Ecto neural progenitor cell (in vitro differentiated cells): ENCODE measurements at regions not wholly inside any gene's neighbourhood (a gene's known extent, or its start where the extent isn't known, plus 50 kb on each side); places are given as distances from the start of the nearest gene placed in this dataset.
"Not testable (repeated sequence)": the region's sequence is repeated elsewhere in the genome, so short reads cannot be mapped to it uniquely, and the experiment has no call there.

ENCODE experiments used
- DNase-seq: peaks from one replicate; pipeline ENCODE4 v3.0.0-alpha.2; 2018; ENCODE audit warnings: low spot score

DNA sequence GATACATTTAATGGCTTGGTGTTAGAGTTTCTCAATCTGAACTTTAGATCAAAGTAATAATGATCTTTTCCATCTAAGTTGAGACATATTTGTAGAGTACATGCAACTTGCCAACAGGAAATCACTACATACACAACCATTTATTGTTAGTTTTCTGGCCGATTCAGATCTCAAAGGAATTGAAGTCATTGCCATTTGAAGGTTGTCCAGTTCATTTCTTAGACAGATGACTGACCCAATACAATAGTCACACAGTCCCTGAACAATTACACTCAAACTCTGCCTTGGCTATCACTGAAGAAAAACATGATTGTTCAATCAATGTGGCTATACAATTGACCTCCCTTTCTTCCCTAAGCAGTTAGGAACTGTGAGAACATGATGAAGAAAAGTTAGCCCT lies 753.2 kb upstream of the RIOK2 start:
- DNase-seq = no peak

DNA sequence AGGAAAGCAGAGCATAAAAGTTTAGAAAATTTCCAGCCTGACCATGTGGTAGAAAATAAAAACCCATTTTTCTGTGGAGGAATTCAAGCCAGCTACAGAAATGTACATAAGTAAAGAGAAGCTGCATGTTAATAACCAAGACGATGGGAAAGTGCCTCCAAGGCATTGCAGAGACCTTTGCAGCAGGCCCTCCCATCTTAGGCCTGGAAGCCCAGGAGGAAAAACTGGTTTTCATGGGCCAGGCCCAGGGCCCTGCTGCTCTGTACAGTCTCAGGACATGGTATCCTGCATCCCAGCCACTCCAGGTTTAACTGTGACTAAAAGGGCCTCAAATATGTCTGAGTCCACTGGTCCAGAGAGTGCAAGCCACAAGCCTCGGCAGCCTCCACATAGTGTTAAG lies 754.8 kb upstream of the RIOK2 start:
- DNase-seq = no peak

DNA sequence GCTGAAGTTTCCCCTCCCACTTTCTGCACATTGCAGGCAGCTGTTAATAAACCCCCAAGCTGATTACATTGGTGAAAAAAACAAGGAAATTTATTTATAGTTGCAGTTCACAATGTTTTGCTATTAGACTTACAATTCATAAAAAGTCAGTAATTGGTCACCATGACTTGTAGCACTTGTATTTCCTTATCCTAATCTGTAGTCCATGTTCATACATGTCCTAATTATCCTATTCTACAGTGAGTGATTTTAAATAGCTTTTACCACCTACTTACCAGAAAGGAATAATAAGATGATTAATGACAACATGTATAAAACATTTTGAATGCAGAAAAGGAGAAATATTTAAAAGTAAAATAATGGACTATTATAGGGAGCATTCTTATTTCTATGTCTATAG lies 760.0 kb upstream of the RIOK2 start:
- DNase-seq = no peak

DNA sequence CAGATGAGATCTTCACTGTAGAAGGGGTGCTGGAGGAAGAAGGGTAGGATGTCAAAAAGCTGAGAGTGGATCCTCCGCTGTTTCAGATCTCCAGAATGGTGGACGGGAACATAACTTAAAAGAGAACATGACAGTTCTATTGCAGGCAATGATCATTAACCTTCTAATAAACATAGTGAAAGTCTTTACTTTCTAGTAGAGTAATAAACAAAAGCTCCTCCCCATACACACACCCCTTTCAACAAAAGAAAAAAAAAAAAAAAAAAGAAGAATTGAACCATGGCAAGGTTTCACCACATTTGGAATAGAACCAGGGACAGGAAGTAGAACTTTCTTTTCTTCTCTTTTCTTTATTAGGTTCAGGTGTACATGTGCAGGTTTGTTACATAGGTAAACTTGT lies 768.1 kb upstream of the RIOK2 start:
- DNase-seq = no peak

DNA sequence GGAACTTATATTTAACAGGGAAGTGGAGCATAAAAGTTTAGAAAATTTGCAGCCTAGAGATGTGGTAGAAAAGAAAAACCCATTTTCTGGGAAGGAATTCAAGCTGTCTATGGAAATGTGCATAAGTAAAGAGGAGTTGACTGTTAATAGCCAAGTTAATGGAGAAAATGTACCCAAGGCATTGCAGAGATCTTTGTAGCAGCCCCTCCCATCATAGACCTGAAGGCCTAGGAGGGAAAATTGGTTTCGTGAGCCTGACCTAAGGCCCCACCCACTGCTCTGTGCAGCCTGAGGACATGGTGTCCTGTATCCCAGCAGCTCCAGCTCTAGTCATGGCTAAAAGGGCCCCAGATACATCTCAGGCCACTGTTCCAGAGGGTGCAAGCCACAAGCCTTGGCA lies 772.4 kb upstream of the RIOK2 start:
- no peak for DNase-seq

DNA sequence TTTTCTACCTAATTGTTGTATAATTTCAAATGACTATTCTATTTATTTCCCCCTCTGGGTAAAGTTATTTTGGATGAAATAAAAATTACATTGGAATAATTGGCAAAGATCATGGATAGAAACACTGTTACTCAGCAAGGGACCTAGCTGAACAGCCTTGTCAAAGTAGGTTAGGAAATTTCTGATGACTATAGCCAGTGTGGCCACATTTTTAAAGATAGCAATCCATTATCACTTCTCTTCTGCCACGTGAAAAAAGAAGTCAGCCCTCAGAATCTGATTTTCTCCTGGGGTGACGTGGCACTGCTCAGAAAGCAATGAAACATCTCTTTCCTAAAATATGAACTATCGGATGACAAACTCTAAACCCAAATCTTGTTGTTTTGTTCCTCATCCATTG lies 784.2 kb upstream of the RIOK2 start:
- DNase-seq = no peak

DNA sequence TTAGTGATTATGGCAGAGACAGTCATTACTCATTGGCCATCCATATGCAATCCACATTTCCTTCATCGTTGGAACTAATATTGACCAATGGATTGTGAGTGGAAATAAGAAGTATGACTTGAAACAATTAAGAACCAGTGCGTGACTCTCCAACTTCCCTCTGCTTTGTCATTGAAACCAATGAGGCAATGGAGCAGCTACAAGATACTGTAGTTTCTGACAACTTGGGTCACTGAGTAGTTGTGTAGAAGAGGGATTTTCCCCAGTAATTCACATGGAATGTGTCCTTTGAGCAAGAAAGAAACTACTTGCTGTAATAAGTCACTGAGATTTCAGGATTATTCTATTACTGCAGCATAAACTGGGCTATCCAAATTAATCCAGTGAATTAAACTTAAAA lies 785.3 kb upstream of the RIOK2 start:
- DNase-seq = no peak

DNA sequence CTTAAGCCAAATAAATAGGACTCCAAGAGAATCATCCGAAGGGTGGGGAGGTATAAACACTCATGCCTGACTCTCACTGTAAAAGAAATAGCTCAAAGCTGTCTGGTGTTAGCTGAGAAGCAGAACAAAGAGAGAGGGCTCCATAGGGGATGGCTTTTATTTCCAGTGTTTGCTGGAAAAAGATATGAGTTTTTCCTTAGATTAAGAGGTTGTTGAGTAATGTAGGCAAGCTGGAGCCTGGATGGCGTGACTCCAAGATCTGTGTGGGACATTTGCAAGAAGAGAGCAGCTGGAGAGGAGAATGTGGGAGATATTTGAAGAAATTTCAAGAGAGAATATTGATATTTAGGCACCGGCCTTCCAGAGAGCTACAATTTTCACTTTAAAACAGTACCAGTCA lies 793.7 kb upstream of the RGMB start:
- no peak for DNase-seq

DNA sequence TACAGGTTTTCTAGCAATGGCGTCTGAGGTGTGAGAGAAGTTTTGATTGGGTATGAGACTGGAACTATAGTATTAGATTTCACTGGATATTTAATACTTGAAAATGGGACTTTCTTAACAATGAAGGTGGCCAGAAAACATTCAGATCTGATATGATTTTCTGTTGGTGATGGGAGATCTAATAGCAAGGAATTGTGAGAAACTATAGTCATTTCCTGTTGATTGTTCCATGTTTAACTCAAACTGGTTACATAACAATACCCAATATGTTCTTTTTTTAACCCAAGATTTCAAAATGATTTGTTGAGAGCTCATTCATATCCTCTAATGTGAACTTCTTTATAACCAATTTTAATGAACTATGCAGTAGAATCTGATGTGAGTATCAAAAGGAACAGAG lies 793.2 kb upstream of the RGMB start:
- DNase-seq = no peak

DNA sequence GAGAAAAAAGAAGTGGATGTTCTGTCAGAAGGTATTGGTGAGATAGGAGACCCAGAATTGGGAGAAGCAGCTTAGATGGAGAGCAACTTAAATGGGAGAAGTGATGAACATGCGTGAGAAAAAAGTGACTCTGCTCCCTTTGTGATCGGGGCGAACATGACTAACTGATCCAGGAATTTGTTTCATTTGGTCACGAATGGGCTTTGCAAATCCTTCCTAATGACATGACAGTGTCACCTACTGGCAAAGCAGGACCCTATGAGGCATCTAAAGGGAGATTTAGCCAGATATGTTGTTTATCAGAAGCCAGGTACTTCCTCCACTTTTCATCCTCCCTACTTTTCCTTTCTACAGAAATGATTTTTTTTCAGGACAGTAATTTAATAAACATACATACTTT lies 787.4 kb upstream of the RGMB start:
- DNase-seq = no peak

DNA sequence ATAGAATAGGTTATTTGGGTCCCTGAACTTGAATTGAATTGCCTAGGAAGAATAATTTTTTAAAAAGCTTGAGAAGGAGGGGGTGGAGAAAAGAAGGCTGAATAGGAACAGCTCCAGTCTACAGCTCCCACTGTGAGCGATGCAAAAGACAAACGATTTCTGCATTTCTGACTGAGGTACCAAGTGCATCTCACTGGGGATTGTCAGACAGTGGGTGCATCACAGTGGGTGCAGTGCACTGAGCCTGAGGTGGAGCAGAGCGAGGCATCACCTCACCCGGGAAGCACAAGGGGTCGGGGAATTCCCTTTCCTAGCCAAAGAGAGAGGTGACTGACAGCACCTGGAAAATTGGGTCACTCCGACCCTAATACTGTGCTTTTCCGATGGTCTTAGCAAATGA lies 782.2 kb upstream of the RGMB start:
- DNase-seq = no peak

DNA sequence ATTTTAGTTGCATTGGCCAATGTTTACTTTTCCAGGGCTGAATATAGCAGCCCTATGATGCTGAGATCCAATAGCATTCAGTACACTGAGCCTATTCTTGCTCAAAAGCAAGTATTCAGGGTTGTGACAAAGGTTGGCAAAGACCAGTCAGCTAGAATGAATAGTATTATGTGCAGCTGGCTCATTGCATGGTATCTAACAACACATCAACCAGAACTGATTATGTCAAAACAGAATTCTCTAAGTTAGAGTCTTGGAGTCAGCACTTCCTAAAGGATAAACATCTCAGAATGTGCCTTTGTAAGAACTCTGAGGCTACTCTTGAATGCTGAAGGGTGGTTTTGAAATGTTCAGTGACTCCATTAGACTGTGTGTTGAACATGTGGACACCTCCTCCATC lies 774.5 kb upstream of the RGMB start:
- DNase-seq = no peak

DNA sequence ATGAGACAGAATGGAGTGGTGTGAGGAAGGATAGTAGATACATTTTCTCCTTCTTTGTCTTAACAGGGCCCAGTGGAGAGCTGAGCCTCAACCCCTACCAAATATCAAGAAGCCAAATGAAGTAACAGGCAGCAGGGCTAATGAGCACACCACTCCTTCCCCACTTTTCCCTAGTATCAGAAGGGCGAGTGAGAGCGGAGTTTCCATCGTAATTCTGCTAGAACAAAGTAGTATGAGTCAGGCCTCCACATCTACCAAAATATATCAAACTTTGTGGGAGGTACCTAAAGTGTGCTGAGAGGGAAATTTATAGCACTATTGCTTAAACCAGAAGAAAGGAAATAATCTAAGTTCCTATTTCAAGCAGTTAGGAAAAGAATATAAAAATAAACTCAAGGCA lies 769.0 kb upstream of the RGMB start:
- DNase-seq = no peak

DNA sequence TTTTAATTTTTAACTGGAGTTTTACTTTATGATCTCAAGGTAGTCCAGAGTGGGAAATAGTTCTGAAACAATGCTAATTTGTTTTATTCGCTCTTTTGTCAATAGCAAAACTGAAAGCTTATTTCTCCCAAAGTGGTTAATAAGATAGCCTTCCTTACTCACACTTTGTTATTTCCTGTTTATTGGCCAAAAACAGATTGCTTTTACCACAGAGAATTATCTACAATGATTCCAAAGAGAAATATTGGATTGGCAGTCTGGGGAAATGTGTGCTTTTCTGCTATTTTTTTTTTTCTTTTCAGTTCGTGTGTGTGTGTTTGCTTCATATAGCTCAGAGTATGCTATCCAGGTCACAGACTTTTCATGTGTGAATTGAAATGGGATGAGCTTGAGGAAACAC lies 756.7 kb upstream of the RGMB start:
- DNase-seq = no peak

DNA sequence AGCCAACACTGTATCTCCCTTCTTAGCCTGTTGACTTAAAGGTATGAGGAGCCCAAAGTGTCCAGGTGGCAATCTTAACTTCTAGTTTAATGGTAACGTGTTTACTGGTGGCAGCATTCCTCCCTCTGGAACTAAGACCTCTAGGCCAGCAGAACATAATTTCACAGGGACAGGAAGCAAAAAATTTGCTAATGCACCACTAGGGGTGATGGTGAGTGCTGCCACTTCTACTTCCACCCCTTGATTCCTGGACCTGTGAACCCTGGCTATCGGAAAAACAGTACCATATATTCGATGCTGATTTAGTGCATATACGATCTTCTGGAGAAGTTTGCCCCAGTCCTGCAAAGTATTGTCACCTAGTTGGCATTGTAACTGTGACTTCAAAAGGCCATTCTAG lies 743.2 kb upstream of the RGMB start:
- DNase-seq = not testable (repeated sequence)

DNA sequence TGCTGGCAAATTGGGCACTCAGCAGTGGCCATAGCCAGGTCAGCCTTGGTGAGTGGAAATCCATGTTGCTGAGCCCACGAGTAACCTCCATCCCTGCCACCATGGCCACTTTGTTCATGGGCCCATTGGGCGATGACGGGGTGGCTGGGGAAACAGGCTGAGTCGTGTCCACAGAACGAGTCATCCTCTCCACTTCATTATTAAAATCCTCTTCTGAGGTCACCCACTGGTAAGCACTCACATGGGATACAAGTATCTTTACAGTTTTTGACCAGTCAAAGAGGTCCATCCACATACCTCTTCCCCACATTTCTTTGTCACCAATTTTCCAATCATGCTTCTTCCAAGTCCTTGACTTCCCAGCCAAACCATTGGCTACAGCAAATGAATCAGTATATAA lies 742.4 kb upstream of the RGMB start:
- DNase-seq = not testable (repeated sequence)

DNA sequence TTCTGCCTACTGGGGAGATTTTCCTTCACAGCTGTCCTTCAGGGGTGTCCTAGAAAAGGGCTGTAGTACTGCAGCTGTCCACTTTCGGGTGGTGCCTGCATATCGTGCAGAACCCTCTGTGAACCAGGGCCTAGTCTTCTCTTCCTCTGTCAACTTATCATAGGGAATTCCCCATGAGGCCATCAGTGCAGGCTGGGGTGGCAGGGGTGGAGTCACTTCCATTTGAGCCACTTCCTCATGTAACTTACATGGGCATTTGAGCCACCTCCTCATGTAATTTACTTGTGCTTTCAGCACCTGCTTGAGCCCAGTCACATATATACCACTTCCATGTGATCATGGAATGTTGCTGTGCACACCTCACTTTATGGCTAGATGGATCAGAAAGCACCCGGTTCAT lies 742.0 kb upstream of the RGMB start:
- no peak for DNase-seq

DNA sequence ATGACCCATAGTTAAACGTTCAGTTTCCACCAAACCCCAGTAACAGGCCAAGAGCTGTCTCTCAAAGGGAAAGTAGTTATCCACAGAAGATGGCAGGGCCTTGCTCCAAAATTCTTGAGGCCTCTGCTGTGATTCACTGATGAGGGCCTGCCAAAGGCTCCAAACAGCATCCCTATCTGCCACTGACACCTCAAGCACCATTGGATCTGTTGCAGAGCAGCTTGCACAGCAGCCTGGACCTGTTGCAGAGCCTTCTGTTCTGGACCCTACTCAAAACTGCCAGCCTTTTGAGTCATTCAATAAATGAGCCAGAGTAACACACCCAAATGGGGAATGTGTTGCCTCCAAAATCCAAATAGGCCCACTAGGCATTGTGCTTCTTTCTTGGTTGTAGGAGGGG lies 741.5 kb upstream of the RGMB start:
- no peak for DNase-seq

DNA sequence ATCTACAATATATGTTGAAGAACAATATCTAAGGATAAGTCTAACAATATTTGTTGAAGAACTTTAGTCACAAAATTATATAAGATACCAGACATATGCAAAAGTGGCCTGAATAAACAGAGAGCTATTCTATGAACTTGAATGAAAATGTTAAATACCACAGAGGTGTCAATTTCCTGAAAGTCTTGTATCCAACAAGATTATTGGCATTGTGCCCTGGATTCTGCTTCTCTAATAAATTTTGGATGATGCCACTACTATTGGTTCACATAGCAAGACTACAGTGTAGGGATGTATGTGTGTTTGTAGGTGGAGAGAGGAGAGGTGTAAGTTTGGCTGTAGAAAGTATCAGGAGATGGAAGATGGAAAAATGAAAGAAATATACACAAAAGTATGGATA lies 731.8 kb upstream of the RGMB start:
- DNase-seq = no peak

DNA sequence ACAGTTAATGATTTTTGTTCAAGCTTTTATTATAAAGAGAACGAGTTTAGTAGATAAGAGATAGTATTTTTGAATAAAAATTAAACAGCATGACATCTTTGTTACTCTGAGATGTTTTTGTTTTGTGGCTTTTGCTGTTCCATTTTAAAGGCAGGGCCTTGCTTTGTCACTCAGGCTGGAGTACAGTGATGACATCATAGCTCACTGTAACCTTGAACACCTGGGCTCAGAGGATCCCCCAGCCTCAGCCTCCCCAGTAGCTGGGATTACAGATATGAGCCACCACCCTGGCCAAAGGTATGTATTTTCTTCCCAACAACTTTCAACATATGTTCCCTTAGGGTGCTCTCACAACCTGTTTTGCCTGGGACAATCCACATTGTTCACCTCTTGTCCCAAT lies 730.9 kb upstream of the RGMB start:
- DNase-seq = no peak

DNA sequence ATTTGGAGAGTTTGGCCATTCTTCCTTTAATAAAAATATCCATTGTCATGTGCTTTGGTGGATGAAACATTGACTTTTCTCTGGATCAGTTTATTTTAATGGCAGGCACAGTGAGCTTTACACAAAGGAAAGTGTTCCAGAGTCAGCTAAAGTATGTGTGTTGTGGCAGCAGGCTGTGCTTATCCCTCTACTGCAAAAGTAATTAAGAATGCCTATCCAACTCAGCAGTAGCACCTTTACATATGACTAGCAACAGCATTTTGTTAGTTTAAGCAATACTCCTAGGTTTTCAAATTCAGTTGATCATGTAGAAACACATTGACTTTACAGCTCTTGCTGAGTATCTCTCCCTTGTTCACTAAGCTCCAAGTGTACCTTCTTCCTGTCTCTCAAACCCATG lies 730.5 kb upstream of the RGMB start:
- no peak for DNase-seq

DNA sequence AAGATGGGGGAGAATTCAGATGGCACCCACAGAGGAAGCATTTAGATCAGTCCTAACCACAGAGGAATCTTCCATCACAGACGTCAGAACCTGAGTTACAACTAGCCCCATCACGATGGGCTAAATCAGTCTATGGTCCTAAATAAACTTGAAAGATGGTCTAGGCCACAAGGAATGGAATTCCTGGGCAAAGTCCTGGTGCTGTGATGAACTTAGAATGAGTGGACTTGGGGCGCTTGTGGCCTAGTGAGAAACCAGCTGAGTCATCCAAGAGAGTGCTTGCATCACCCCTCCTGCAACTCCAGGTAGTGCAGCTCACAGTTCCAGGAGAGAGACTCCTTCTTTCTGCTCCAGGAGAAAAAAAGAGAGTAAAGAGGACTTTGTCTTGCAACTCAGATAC lies 722.9 kb upstream of the RGMB start:
- no peak for DNase-seq

DNA sequence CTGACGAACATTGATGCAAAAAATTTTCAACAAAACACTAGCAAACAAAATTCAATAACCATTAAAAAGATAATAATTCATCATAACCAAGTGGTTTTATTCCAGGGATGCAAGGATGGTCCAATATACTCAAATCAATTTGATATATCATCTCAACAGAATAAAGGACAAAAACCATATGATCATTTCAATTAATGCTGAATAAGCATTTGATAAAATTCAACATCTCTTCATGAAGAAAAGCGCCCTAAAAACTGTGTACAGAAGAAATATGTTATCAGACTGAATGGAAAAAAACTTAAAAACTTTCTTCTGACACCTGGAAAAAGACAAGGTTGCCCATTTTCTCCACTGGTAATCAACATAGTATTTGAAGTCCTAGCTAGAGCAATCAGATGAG lies 720.3 kb upstream of the RGMB start:
- no peak for DNase-seq

DNA sequence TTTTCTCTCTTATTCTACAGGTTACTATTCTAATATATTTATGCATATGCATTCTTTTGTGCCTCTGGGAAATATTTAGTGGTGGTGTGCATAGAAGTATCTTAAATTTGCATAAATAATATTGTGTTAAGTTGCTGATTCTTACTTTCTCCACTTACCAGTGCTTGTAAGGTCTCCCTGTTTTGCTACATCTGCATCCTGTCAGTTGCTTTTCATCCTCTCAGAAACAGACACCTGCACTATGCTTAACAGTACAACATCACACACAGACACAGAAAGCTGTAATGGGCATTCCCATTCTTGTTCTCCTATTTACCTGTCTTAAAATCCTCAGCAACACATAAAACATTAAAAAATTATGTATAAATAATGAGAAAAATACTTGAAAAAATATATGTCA lies 713.3 kb upstream of the RGMB start:
- DNase-seq = no peak

DNA sequence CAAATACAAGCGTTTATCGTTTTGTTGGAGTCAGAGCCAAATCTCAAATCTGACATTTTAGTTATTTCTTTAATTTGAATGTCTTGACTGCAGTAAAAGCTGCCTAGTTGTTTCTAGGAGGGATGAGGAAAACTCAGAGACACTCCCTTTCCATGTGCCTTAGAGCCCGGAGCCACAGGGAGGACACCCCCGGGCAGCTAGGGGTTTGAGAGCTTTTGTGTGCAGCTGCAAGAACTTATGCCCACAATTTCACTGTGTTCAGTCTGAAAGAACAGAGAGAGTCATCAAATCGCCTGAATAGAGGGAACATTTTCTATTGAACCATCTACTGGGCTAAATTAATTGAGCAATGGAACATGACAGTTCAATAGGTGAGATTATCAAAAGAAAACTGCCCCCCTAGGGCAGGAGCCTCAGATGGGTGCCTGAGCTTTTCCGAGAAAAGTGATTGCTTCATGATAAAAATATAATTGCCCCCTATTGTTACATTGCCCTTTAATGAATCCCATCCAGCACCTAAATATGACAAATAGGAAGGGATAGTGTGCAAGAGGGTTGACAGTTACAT lies 709.3 kb upstream of the RGMB start:
- no peak for DNase-seq
